H1 (cell line): ENCODE measurements at regions not wholly inside any gene's neighbourhood (a gene's known extent, or its start where the extent isn't known, plus 50 kb on each side); places are given as distances from the start of the nearest gene placed in this dataset.

Source experiments
- EGR1 ChIP-seq: IDR thresholded peaks from 2 replicates; pipeline ENCODE4 v1.6.1; 2011; ENCODE audit warnings: low read depth, low read length, borderline replicate concordance
- FOSL1 ChIP-seq: IDR thresholded peaks from 2 replicates; pipeline ENCODE4 v1.6.1; 2011; ENCODE audit warnings: mild to moderate bottlenecking, low read depth, low read length, moderate library complexity; ENCODE audit not compliant: insufficient read depth
- MAX ChIP-seq: IDR thresholded peaks from 2 replicates; pipeline ENCODE4 v1.6.1; 2012; ENCODE audit warnings: inconsistent platforms
- NRF1 ChIP-seq: IDR thresholded peaks from 2 replicates; pipeline ENCODE4 v1.6.1; 2011; ENCODE audit warnings: mild to moderate bottlenecking, low read depth, low read length, improper control_type of control experiment
- RBBP5 ChIP-seq: IDR thresholded peaks from 2 replicates; pipeline ENCODE4 v1.7.1; 2012; ENCODE audit warnings: low read depth, mild to moderate bottlenecking, inconsistent platforms, low read length, moderate library complexity, borderline replicate concordance
- RNF2 ChIP-seq: fragments of 200-900, 300-1000 bp; sonication (generic); IDR thresholded peaks from 2 replicates; pipeline ENCODE4 v1.7.1; 2016; ENCODE audit warnings: borderline replicate concordance, low read depth, mild to moderate bottlenecking, antibody characterized with exemption, low read length; ENCODE audit not compliant: poor library complexity, severe bottlenecking; ENCODE audit errors: missing control alignments
- TF ChIP-seq, protein P1 (sequence below): fragments of 300-600 bp; sonication (generic); IDR thresholded peaks from 2 replicates; pipeline ENCODE4 v1.7.1; 2012; ENCODE audit warnings: low read length, moderate library complexity, mild to moderate bottlenecking, inconsistent platforms; ENCODE audit not compliant: insufficient replicate concordance

DNA sequence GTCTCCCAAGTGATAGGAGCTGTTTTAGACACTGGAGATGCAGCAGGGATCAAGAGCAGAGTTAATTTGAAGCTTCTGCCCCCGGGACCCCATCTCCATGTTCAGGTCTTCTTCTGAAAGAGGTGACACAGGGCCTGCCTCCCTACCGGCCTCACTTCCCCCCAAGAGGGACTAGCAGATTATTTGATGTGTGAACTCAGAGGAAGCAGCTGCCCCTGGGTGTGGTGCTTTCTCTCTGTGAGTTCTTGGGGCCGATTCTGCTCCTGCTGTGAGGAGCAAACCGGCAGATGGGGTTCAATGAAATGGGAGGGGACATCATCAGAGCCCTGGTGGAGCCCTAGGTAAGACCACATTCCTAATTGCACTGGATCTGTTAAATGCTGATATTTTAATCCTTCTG lies 193.4 kb downstream of the FBXO15 start (continued):
- TF ChIP-seq, protein P1, sequence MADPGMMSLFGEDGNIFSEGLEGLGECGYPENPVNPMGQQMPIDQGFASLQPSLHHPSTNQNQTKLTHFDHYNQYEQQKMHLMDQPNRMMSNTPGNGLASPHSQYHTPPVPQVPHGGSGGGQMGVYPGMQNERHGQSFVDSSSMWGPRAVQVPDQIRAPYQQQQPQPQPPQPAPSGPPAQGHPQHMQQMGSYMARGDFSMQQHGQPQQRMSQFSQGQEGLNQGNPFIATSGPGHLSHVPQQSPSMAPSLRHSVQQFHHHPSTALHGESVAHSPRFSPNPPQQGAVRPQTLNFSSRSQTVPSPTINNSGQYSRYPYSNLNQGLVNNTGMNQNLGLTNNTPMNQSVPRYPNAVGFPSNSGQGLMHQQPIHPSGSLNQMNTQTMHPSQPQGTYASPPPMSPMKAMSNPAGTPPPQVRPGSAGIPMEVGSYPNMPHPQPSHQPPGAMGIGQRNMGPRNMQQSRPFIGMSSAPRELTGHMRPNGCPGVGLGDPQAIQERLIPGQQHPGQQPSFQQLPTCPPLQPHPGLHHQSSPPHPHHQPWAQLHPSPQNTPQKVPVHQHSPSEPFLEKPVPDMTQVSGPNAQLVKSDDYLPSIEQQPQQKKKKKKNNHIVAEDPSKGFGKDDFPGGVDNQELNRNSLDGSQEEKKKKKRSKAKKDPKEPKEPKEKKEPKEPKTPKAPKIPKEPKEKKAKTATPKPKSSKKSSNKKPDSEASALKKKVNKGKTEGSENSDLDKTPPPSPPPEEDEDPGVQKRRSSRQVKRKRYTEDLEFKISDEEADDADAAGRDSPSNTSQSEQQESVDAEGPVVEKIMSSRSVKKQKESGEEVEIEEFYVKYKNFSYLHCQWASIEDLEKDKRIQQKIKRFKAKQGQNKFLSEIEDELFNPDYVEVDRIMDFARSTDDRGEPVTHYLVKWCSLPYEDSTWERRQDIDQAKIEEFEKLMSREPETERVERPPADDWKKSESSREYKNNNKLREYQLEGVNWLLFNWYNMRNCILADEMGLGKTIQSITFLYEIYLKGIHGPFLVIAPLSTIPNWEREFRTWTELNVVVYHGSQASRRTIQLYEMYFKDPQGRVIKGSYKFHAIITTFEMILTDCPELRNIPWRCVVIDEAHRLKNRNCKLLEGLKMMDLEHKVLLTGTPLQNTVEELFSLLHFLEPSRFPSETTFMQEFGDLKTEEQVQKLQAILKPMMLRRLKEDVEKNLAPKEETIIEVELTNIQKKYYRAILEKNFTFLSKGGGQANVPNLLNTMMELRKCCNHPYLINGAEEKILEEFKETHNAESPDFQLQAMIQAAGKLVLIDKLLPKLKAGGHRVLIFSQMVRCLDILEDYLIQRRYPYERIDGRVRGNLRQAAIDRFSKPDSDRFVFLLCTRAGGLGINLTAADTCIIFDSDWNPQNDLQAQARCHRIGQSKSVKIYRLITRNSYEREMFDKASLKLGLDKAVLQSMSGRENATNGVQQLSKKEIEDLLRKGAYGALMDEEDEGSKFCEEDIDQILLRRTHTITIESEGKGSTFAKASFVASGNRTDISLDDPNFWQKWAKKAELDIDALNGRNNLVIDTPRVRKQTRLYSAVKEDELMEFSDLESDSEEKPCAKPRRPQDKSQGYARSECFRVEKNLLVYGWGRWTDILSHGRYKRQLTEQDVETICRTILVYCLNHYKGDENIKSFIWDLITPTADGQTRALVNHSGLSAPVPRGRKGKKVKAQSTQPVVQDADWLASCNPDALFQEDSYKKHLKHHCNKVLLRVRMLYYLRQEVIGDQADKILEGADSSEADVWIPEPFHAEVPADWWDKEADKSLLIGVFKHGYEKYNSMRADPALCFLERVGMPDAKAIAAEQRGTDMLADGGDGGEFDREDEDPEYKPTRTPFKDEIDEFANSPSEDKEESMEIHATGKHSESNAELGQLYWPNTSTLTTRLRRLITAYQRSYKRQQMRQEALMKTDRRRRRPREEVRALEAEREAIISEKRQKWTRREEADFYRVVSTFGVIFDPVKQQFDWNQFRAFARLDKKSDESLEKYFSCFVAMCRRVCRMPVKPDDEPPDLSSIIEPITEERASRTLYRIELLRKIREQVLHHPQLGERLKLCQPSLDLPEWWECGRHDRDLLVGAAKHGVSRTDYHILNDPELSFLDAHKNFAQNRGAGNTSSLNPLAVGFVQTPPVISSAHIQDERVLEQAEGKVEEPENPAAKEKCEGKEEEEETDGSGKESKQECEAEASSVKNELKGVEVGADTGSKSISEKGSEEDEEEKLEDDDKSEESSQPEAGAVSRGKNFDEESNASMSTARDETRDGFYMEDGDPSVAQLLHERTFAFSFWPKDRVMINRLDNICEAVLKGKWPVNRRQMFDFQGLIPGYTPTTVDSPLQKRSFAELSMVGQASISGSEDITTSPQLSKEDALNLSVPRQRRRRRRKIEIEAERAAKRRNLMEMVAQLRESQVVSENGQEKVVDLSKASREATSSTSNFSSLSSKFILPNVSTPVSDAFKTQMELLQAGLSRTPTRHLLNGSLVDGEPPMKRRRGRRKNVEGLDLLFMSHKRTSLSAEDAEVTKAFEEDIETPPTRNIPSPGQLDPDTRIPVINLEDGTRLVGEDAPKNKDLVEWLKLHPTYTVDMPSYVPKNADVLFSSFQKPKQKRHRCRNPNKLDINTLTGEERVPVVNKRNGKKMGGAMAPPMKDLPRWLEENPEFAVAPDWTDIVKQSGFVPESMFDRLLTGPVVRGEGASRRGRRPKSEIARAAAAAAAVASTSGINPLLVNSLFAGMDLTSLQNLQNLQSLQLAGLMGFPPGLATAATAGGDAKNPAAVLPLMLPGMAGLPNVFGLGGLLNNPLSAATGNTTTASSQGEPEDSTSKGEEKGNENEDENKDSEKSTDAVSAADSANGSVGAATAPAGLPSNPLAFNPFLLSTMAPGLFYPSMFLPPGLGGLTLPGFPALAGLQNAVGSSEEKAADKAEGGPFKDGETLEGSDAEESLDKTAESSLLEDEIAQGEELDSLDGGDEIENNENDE = no peak
- TF ChIP-seq RNF2 = no peak
- TF ChIP-seq NRF1 = no peak
- TF ChIP-seq RBBP5 = no peak
- no peak for TF ChIP-seq FOSL1
- TF ChIP-seq EGR1 = no peak
- TF ChIP-seq MAX = no peak
